HEK293T (cell line): ENCODE measurements at regions not wholly inside any gene's neighbourhood (a gene's known extent, or its start where the extent isn't known, plus 50 kb on each side); places are given as distances from the start of the nearest gene placed in this dataset.

Experiments used
- CTCF ChIA-PET: fragments of 350-600 bp; formaldehyde crosslinking; extraction: SDS; loops from one replicate; lab custom pipeline; 2021; ENCODE audit warnings: antibody characterized with exemption, inconsistent platforms; lab: Yijun Ruan, JAX
- POLR2A ChIA-PET: fragments of 350-600 bp; formaldehyde crosslinking; extraction: SDS; loops from one replicate; lab custom pipeline; 2020; ENCODE audit warnings: antibody characterized with exemption, inconsistent platforms; lab: Yijun Ruan, JAX
- DNase-seq: peaks from one replicate; pipeline ENCODE4 v3.0.0; 2012; ENCODE audit warnings: mixed read lengths; ENCODE audit errors: extremely low spot score
- ARNT ChIP-seq: fragments of 450-650 bp; IDR thresholded peaks from 2 replicates; pipeline ENCODE4 v1.6.1; 2017; ENCODE audit warnings: mild to moderate bottlenecking
- BHLHE40 ChIP-seq: fragments of 450-650 bp; IDR thresholded peaks from 2 replicates; pipeline ENCODE4 v1.6.1; 2016; ENCODE audit warnings: mild to moderate bottlenecking, moderate library complexity, borderline replicate concordance
- CTBP1 ChIP-seq: fragments of 450-650 bp; IDR thresholded peaks from 2 replicates; pipeline ENCODE4 v1.6.1; 2016; ENCODE audit warnings: borderline replicate concordance
- ELF4 ChIP-seq: fragments of 450-650 bp; IDR thresholded peaks from 2 replicates; pipeline ENCODE4 v1.6.1; 2017; ENCODE audit warnings: antibody characterized with exemption
- FOXA1 ChIP-seq: fragments of 450-650 bp; IDR thresholded peaks from 2 replicates; pipeline ENCODE4 v1.6.1; 2016; ENCODE audit warnings: mild to moderate bottlenecking
- FOXK2 ChIP-seq: fragments of 450-650 bp; IDR thresholded peaks from 2 replicates; pipeline ENCODE4 v1.6.1; 2016; ENCODE audit warnings: mild to moderate bottlenecking
- FOXM1 ChIP-seq: fragments of 450-650 bp; IDR thresholded peaks from 2 replicates; pipeline ENCODE4 v1.6.1; 2017; ENCODE audit warnings: mild to moderate bottlenecking, borderline replicate concordance
- HDGF ChIP-seq: fragments of 450-650 bp; IDR thresholded peaks from 2 replicates; pipeline ENCODE4 v1.6.1; 2017; ENCODE audit warnings: antibody characterized with exemption, borderline replicate concordance
- L3MBTL2 ChIP-seq: fragments of 450-650 bp; conservative IDR thresholded peaks from 2 replicates; pipeline ENCODE4 v1.6.1; 2016; ENCODE audit warnings: mild to moderate bottlenecking
- LEF1 ChIP-seq: fragments of 450-650 bp; IDR thresholded peaks from 2 replicates; pipeline ENCODE4 v1.6.1; 2017; ENCODE audit warnings: mild to moderate bottlenecking, borderline replicate concordance
- NFRKB ChIP-seq: fragments of 450-650 bp; IDR thresholded peaks from 2 replicates; pipeline ENCODE4 v1.6.1; 2016; ENCODE audit warnings: mild to moderate bottlenecking, moderate library complexity
- PKNOX1 ChIP-seq: fragments of 450-650 bp; IDR thresholded peaks from 2 replicates; pipeline ENCODE4 v1.6.1; 2016
- SP1 ChIP-seq: fragments of 450-650 bp; IDR thresholded peaks from 2 replicates; pipeline ENCODE4 v1.6.1; 2017
- SUZ12 ChIP-seq: fragments of 450-650 bp; IDR thresholded peaks from 2 replicates; pipeline ENCODE4 v1.6.1; 2016; ENCODE audit warnings: mild to moderate bottlenecking
- TARDBP ChIP-seq: fragments of 450-650 bp; IDR thresholded peaks from 2 replicates; pipeline ENCODE4 v1.6.1; 2016
- ZNF384 ChIP-seq: fragments of 450-650 bp; IDR thresholded peaks from 2 replicates; pipeline ENCODE4 v1.6.1; 2016

GRCh38 chr11:115112754-115113153 is 391.5 kb downstream of the CADM1 start:
- DNase-seq, result no peak
- POLR2A ChIA-PET, result no interaction called here
- CTCF ChIA-PET, result no interaction called here
- TF ChIP-seq FOXA1 (no peak), SUZ12 (no peak), ELF4 (no peak), LEF1 (no peak), TARDBP (no peak), SP1 (no peak), BHLHE40 (no peak), FOXM1 (no peak), CTBP1 (no peak), L3MBTL2 (no peak), ZNF384 (no peak), ARNT (no peak), FOXK2 (no peak), HDGF (no peak), PKNOX1 (no peak)

GRCh38 chr11:115117956-115118493 is 386.2 kb downstream of the CADM1 start:
- CTCF ChIA-PET, result interaction anchor here (0.6 kb wide), 1 partner anchor 88 kb away, joined by 3 read pairs; no protein-coding TSS in a partner anchor
- TF ChIP-seq BHLHE40 (no peak), FOXM1 (no peak), ZNF384 (no peak), SP1 (no peak), NFRKB (no peak), TARDBP (no peak), HDGF (no peak), ELF4 (no peak), CTBP1 (no peak), PKNOX1 (no peak), L3MBTL2 (no peak), LEF1 (no peak), FOXA1 (no peak)
- POLR2A ChIA-PET, result no interaction called here
- DNase-seq, result no peak

GRCh38 chr11:115119146-115119545 is 385.1 kb downstream of the CADM1 start:
- CTCF ChIA-PET, result no interaction called here
- POLR2A ChIA-PET, result no interaction called here
- DNase-seq, result no peak
- no peak for TF ChIP-seq LEF1
